HG03064 (cell line): ENCODE measurements at regions not wholly inside any gene's neighbourhood (a gene's known extent, or its start where the extent isn't known, plus 50 kb on each side); places are given as distances from the start of the nearest gene placed in this dataset.
"Not testable (repeated sequence)": the region's sequence is repeated elsewhere in the genome, so short reads cannot be mapped to it uniquely, and the experiment has no call there.

Source experiments
- ATAC-seq: cut with Tn5 transposase; IDR thresholded peaks from one replicate; pipeline ENCODE4 v1.9.1; 2021; ENCODE audit warnings: low read depth; ENCODE audit not compliant: unreplicated experiment

GRCh38 chr4:3864742-3865721 lies 98.8 kb downstream of the ADRA2C start:
- ATAC-seq, result no peak

- no peak for ATAC-seq
Measured at GRCh38 chr4:3865986-3866812, 100.0 kb downstream of the ADRA2C start.

DNA sequence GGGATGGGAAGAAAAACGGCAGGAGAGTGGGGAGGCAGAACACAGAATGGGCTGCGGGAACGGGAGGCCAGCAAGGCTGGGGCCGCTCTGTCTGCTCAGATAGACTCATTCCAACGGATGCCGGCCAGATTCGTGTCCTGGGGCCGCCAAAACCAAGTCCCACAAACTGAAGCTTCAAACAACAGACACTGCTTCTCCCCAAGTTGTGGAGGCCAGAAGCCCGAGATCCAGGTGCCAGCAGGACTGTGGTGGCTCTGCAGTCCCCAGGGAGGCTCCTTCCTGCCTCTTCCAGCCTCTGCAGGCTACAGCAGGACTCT lies 100.6 kb downstream of the ADRA2C start:
- no peak for ATAC-seq

- ATAC-seq, result no peak
Measured at GRCh38 chr4:3867403-3868100, 101.4 kb downstream of the ADRA2C start.

DNA sequence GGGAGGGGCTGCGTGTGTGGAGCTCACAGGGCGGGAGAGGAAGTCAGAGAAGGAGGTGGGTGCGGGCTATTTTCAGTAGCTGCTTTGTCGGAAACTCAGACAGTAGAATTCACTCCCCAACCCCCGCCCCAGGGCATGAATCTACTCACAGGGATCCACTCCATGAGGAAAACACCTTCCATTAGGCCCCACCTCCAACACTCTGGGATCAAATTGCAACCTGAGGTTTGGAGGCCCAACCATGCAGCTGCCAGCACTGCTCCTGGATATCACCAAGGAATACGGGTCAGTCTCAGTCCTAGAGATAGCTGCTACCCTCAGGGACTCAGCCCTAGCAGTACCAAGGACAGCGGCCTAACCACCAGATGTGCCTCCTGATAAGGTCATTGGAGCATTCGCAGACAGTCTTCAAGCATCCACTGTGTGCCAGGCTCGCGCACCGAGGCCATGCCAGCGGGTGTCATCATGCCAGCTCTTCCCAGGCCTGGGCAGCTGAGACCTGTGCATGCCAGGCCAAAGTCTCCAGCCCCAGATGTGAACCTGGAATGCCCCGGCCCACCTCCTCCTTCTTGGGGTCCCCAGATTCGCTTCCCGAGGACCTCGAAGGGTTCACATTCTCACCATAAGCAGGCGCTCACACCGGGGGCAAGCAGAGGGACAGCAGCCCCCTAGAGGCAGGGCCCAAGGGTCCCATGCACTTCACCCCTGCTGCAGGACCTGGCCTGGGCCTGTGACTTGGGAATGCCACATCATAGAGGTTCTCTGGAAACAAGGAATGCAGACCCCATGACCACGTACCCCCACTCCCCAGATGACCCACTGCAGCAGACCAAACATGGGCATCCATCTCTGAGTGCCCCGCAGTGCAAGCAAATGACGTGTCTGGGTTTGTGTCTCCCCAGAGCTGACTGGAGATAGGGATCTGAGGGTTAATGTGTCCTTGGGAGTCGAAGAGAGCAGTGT lies 102.3 kb downstream of the ADRA2C start:
- no peak for ATAC-seq

GRCh38 chr4:3869174-3869572 lies 103.0 kb downstream of the ADRA2C start:
- ATAC-seq, result no peak

DNA sequence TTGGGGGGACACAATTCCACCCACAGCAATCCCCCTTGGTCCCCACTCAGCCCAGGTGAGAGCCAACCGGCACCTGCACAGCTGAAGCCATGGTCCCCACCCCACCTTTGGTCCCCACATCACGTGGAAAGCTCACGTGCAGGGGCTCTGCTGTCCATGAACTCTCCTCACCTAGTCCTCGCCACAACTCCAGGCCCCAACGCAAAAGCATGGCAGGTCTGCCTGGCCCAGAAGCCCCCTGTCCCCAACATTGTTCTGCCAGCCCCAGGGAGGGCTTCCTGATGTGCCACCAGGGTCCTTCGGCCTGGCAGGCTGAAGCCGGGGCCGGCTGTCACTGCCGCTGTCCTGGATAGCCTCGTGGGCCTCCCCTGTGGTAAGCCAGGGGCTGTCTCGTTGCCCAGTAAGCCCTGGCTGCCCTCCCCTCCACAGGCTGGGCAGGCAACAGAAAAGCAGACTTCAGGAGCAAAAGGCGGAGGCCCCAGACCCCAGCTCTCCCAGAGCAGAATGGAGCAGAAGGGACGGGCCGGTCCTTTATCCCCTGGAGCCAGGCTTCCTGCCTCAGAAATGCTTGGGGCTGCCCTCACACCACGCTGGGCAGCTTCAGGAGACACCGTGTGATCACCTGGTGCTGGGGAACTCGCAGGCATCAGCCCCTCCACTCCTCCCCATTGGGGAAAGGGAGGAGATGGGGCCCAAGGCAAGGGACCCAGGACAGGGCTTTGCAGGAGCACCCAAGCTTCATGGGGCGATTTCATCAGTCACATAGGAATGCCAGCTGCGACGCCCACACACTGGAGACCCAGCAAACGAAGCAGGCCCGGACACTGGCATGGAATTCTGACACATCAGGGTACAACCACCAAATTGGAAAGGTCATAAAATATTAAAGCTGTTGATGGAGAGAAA lies 103.7 kb downstream of the ADRA2C start:
- ATAC-seq, result no peak

DNA sequence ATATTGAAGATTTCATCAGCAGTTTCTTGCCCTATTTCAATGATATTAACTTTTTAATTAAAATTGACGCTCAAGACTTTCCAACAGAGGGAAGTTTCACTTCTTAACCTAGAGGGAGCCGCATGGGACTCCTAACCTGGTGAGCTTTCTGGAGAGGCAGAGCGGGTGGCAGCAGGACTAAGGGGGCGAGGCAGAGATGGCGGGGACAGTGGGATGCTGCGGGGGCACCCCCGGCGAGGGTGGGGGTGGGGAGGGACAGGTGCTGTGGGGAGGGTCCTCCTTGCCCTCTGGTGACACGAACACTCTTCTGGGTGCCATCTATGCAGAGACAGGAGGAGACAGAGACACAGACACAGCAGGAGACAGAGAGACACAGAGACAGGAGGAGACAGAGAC lies 104.4 kb downstream of the ADRA2C start:
- no peak for ATAC-seq

DNA sequence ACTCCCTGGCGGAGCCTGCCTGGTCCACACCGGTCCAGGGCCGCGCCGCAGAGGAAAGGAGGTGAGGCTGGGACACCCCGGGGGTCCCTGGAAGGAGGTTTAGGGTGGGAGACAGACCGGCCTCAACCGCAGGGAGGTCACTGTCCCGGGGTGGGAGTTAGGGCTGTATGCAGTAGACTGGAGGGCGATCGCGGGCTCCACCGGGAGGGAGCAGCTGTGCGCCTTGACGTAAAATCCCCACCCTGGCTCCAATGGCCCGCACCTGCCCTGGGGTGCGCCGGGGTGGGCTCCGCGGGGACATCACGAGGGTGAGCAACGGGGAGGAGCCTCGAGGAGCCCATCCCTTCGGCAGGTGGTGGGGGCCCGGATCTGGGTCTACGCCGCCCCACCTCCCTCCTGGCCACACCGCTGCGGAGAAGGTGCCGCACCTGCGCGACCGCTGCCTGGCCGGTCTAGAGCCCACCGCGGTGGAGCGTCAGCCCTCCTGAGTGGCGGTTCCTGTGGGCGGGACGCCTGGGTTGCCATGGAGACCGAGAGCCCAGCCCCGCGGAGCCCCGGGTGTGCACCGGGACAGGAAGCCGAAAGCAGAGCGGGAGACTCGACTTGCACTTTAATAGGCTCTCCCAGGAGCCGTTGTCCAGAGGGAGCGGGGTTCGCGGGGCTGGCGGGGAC lies 105.1 kb downstream of the ADRA2C start:
- no peak for ATAC-seq

DNA sequence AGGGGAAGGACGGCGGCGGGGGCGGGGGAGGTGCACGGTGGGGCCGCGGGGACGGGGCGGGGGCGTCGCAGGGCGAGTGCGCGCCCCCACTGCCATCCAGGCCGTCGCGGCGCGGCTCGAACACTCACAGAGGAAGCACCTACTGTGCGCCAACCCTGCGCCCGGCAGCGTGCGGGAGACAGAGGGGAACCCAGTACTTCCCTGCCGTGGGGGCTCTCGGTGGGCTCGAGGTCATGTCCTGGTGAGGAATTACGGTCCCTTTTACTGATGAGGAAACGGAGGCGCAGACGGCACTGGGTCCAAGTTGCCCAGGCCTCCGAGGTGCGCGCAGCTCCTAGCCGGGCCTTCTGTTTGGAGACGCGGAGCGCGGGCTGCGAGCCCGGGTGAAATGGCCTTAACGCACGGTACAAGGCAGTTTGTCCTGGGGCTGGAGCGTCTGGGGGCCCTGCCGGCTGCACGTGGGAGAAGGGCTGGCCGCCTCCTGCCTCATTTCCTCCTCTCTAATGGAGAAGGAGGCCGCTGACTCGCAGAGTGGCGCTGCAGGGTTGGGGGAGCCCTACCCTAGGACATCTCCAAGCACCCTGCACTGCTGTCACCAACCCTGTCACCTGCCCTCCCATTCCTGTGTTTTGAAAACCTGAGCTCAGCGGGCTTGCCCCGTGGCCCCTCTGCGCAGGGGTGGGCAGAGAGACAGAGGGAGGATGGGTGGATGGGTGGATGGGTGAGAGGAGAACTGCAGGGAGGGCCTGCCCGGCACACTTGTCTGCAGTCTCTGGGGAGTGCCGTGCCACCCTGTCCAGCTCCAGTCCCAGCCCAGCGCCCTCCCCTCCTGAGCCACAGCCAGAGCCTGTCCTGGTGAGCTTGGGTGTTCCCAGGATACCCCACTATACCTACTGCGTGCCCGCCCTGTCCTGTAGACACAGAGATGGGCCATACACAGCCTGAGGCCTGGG lies 106.0 kb downstream of the ADRA2C start:
- no peak for ATAC-seq

DNA sequence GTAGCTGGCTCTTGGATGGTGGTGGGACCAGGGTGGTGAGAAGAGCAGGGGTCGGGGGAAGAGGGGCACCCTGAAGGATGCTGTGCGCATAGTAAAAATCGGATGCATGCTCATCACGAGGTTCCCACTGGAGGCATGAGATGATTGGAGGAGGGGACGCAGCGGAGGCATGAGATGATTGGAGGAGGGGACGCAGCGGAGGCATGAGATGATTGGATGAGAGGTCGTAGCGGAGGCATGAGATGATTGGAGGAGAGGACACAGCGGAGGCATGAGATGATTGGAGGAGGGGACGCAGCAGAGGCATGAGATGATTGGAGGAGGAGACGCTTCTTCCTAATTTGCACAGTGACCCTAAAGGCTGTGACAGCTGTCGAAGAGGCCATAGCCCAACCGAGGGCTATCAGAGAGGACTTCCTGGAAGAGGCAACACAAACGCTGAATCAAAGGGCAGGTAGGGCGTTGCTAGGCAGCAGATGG lies 106.7 kb downstream of the ADRA2C start:
- ATAC-seq, result no peak

DNA sequence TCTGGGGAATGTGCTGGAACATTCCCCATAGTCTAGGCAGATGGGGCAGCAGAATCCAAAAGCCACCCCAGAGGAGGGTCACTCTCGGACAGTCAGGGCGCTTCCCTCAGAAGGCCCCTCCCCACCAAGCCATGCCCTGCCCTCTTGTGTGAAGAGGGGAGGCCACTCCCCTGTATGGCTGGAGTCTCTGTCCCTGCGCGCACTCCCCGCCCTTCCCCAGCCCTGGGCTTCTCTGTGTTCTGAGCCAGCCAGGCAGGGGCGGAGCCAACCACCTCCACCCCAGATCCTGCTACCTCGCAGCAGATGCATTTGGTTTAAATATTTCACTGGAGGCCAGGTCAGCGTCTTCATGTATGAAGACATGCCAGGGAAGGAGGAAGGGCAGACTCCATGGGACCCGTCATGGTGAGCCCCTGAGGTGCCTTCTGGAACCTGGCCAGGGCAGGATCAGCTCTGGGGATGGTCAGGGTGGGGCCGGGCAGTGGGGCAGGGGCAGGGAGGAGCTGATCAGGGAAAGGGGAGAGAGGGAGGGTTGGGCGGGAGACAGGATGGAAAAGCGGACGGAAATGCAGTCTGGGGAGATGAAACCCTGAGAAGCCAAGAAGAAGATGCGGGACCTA lies 107.3 kb downstream of the ADRA2C start:
- ATAC-seq, result no peak

DNA sequence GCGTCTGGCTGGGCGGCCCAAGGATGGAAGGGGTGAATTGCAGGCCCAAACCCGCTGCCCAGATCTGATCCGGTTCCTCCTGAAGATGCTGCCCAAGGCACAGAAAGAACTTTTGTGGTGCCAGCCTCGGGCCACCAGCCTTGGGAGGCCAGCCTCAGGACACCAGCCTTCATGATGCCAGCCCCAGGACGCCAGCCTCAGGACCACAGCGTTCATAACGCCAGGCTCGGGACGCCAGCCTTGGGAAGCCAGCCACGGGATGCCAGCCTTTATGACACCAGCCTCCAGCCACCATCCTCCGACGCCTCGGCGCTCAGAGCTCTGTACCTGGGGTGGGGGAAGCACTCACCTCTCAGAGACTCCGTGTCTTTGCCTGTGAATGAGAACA lies 107.8 kb downstream of the ADRA2C start:
- no peak for ATAC-seq

DNA sequence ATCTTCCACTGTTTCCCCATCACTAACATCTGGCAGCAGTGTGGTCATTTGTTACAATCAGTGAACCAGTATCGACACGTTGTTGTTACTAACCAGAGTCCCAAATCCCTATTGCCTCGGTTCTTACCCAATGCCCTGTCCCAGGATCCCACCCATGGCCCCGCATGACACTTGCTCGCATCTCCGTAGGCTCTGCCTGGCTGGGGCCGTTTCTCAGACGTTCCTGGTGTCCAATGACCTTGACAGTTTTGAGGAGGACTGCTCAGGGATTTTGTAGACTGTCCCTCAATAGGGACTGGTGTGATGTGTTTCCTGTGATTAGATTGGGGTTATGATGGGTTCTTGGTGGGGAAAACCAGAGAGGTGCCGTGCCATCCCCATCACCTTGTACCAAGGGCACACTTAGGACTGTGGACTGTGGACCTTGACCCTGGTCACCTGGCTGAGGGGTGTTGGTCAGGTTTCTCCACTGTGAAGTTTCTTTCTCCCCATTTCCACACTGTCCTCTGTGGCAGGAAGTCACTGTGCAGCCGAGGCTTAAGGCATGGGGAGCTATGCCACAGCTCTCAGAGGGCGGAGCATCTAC lies 108.4 kb downstream of the ADRA2C start:
- no peak for ATAC-seq

GRCh38 chr4:3875466-3875865 lies 109.3 kb downstream of the ADRA2C start:
- ATAC-seq, result no peak

- not testable (repeated sequence) for ATAC-seq
Measured at GRCh38 chr4:3876057-3876845, 110.1 kb downstream of the ADRA2C start.
